ENCODE measurements at regions not wholly inside any gene's neighbourhood (a gene's known extent, or its start where the extent isn't known, plus 50 kb on each side); places are given as distances from the start of the nearest gene placed in this dataset.

GRCh38 chr16:26740771-26741170 lies 326.0 kb upstream of the C16orf82 start:
- TF ChIP-seq CTCF (IDR thresholded peaks at IDR 0.05 in 2 of 3, conservative IDR thresholded peaks at IDR 0.05 in 1 of 3; ENCODE audit: control insufficient read depth in 2 of 3, extremely low read depth in 1 of 3, insufficient read depth in 1 of 3, low read depth in 3 of 3, low read length in 3 of 3) (no peak), RAD21 (IDR thresholded peaks at IDR 0.05; ENCODE audit: insufficient read depth, low read depth, low read length) (no peak)

All from GM12878 (cell line).